Endothelial cell (in vitro differentiated cells): ENCODE measurements at regions not wholly inside any gene's neighbourhood (a gene's known extent, or its start where the extent isn't known, plus 50 kb on each side); places are given as distances from the start of the nearest gene placed in this dataset.
"Not testable (repeated sequence)": the region's sequence is repeated elsewhere in the genome, so short reads cannot be mapped to it uniquely, and the experiment has no call there.

ENCODE experiments used
- DNase-seq: peaks from one replicate; pipeline ENCODE4 v3.0.0; 2021; ENCODE audit warnings: low spot score
- H3K27ac Mint-ChIP-seq: one replicate; pipeline ENCODE4 v1.8.0; 2021; ENCODE audit warnings: mixed read lengths, inconsistent platforms; ENCODE audit not compliant: unreplicated experiment
- H3K27me3 Mint-ChIP-seq: one replicate; pipeline ENCODE4 v1.8.0; 2021; ENCODE audit warnings: mild to moderate bottlenecking, moderate library complexity, mixed read lengths, inconsistent platforms; ENCODE audit not compliant: unreplicated experiment
- H3K36me3 Mint-ChIP-seq: one replicate; pipeline ENCODE4 v1.8.0; 2021; ENCODE audit warnings: mild to moderate bottlenecking, low read depth, mixed read lengths, inconsistent platforms; ENCODE audit not compliant: unreplicated experiment
- H3K4me1 Mint-ChIP-seq: one replicate; pipeline ENCODE4 v1.8.0; 2021; ENCODE audit warnings: mild to moderate bottlenecking, mixed read lengths, inconsistent platforms; ENCODE audit not compliant: unreplicated experiment
- H3K4me3 Mint-ChIP-seq: one replicate; pipeline ENCODE4 v1.8.0; 2021; ENCODE audit warnings: mild to moderate bottlenecking, mixed read lengths, inconsistent platforms; ENCODE audit not compliant: unreplicated experiment
- H3K9me3 Mint-ChIP-seq: one replicate; pipeline ENCODE4 v1.8.0; 2021; ENCODE audit warnings: mixed read lengths, inconsistent platforms; ENCODE audit not compliant: unreplicated experiment
- CTCF ChIP-seq: fragments of 200-600 bp; sonication (generic); IDR thresholded peaks from one replicate; pipeline ENCODE4 v1.5.0; 2021; ENCODE audit warnings: antibody characterized with exemption; ENCODE audit not compliant: unreplicated experiment

- no peaks in the 10 kb centered on the region for H3K36me3 Mint-ChIP-seq
- H3K4me1 Mint-ChIP-seq, result no peaks in the 10 kb centered on the region
- TF ChIP-seq CTCF, result no peak
- H3K27ac Mint-ChIP-seq, result no peak overlapping the region
- no peak overlapping the region for H3K4me3 Mint-ChIP-seq
- DNase-seq, result no peak
- no peaks in the 10 kb centered on the region for H3K9me3 Mint-ChIP-seq
- no peaks in the 10 kb centered on the region for H3K27me3 Mint-ChIP-seq
Observed at GRCh38 chr4:115187136-115187535, 73.7 kb upstream of the NDST4 start.

GRCh38 chr4:115179438-115180062, 66.1 kb upstream of the NDST4 start:
- H3K27ac Mint-ChIP-seq, H3K4me3 Mint-ChIP-seq, H3K27me3 Mint-ChIP-seq, H3K4me1 Mint-ChIP-seq, H3K9me3 Mint-ChIP-seq, DNase-seq, H3K36me3 Mint-ChIP-seq: not testable (repeated sequence)

DNA sequence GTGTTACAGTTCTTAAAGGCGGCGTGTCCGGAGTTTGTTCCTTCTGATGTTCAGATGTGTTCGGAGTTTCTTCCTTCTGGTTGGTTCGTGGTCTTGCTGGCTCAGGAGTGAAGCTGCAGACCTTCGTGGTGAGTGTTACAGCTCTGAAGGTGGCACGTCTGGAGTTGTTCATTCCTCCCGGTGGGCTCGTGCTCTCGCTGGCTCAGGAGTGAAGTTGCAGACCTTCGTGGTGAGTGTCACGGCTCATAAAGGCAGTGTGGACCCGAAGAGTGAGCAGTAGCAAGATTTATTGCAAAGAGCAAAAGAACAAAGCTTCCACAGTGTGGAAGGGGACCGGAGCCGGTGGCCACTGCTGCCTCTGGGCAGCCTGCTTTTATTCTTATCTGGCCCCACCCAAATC, 65.3 kb upstream of the NDST4 start:
- not testable (repeated sequence) for DNase-seq, H3K27ac Mint-ChIP-seq, H3K27me3 Mint-ChIP-seq

DNA sequence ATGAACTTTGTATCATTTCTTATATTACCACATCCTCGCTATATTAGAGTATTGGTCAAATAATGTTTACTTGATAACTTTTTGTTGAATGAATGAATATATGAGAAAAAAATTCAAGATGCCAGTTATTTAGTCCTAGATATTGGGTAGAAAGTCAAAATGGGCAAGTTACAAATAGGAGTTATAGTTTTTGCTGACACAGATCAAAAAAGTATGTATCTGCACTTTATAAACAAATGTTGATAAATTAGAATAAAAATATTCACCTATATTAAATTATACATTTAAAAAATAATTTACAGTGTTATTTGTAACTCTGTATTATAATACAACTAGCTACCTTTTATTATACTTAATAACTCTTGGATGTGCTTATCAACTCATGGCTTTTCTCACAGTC, 57.8 kb upstream of the NDST4 start:
- H3K4me3 Mint-ChIP-seq, result no peak overlapping the region
- no peaks in the 10 kb centered on the region for H3K9me3 Mint-ChIP-seq
- no peaks in the 10 kb centered on the region for H3K36me3 Mint-ChIP-seq
- H3K27ac Mint-ChIP-seq, result no peak overlapping the region
- no peak for TF ChIP-seq CTCF
- no peaks in the 10 kb centered on the region for H3K4me1 Mint-ChIP-seq
- no peak for DNase-seq
- H3K27me3 Mint-ChIP-seq, result no peaks in the 10 kb centered on the region

More for the DNA sequence above, 65.3 kb upstream of the NDST4 start:
- not testable (repeated sequence) for H3K4me1 Mint-ChIP-seq, H3K9me3 Mint-ChIP-seq, H3K36me3 Mint-ChIP-seq, H3K4me3 Mint-ChIP-seq

- Mint-ChIP-seq H3K4me1 (no peaks in the 10 kb centered on the region), H3K27me3 (no peaks in the 10 kb centered on the region), H3K9me3 (no peaks in the 10 kb centered on the region), H3K36me3 (no peaks in the 10 kb centered on the region), H3K27ac (no peak overlapping the region), H3K4me3 (no peak overlapping the region)
- DNase-seq, result no peak
- TF ChIP-seq CTCF, result no peak
Observed at GRCh38 chr4:115165503-115165902, 52.1 kb upstream of the NDST4 start.
